ENCODE measurements at regions not wholly inside any gene's neighbourhood (a gene's known extent, or its start where the extent isn't known, plus 50 kb on each side); places are given as distances from the start of the nearest gene placed in this dataset.

GRCh38 chr12:38139456-38139855 is 177.1 kb upstream of the ALG10B start:
- DNase-seq (ENCODE audit: low read depth): no peak
- H3K4me3 ChIP-seq (ENCODE audit: low read depth, low read length): no peak overlapping the region
- no peak for TF ChIP-seq CTCF (IDR thresholded peaks at IDR 0.05; ENCODE audit: low read depth, low read length, missing control alignments)

GRCh38 chr12:38141239-38141638 is 175.3 kb upstream of the ALG10B start:
- no peak overlapping the region for H3K4me3 ChIP-seq (ENCODE audit: low read depth, low read length)
- TF ChIP-seq CTCF (IDR thresholded peaks at IDR 0.05; ENCODE audit: low read depth, low read length, missing control alignments): no peak
- no peak for DNase-seq (ENCODE audit: low read depth)

- no peak overlapping the region for H3K4me3 ChIP-seq (ENCODE audit: low read depth, low read length)
- no peak for TF ChIP-seq CTCF (IDR thresholded peaks at IDR 0.05; ENCODE audit: low read depth, low read length, missing control alignments)
- no peak for DNase-seq (ENCODE audit: low read depth)
Observed at GRCh38 chr12:38141861-38142260, 174.7 kb upstream of the ALG10B start.

- H3K4me3 ChIP-seq (ENCODE audit: low read depth, low read length): no peak overlapping the region
- no peak for TF ChIP-seq CTCF (IDR thresholded peaks at IDR 0.05; ENCODE audit: low read depth, low read length, missing control alignments)
- DNase-seq (ENCODE audit: low read depth): no peak
Observed at GRCh38 chr12:38142974-38143373, 173.6 kb upstream of the ALG10B start.

GRCh38 chr12:38144049-38144448 is 172.5 kb upstream of the ALG10B start:
- no peak overlapping the region for H3K4me3 ChIP-seq (ENCODE audit: low read depth, low read length)
- no peak for DNase-seq (ENCODE audit: low read depth)
- no peak for TF ChIP-seq CTCF (IDR thresholded peaks at IDR 0.05; ENCODE audit: low read depth, low read length, missing control alignments)

- TF ChIP-seq CTCF (IDR thresholded peaks at IDR 0.05; ENCODE audit: low read depth, low read length, missing control alignments): no peak
- H3K4me3 ChIP-seq (ENCODE audit: low read depth, low read length): no peak overlapping the region
- DNase-seq (ENCODE audit: low read depth): no peak
Observed at GRCh38 chr12:38144601-38145436, 171.8 kb upstream of the ALG10B start.

Measured in GM12864 (cell line).